H9 (cell line): ENCODE measurements at regions not wholly inside any gene's neighbourhood (a gene's known extent, or its start where the extent isn't known, plus 50 kb on each side); places are given as distances from the start of the nearest gene placed in this dataset.
"Not testable (repeated sequence)": the region's sequence is repeated elsewhere in the genome, so short reads cannot be mapped to it uniquely, and the experiment has no call there.

Experiments used
- DNase-seq: peaks from one replicate; pipeline ENCODE4 v3.0.0-alpha.2; 2017
- H2AFZ ChIP-seq: one replicate; pipeline ENCODE4 v1.6.1; 2013; ENCODE audit warnings: mild to moderate bottlenecking, low read length, control low read depth, moderate library complexity
- H2AK5ac ChIP-seq: 2 replicates; pipeline ENCODE4 v1.6.1; 2013; ENCODE audit warnings: low read length, control low read depth, mixed read lengths; ENCODE audit not compliant: insufficient read length
- H2BK120ac ChIP-seq: one replicate; pipeline ENCODE4 v1.6.1; 2013; ENCODE audit warnings: low read depth, mild to moderate bottlenecking, low read length, control low read depth, inconsistent platforms; ENCODE audit not compliant: poor library complexity, severe bottlenecking
- H2BK12ac ChIP-seq: 2 replicates; pipeline ENCODE4 v1.6.1; 2013; ENCODE audit warnings: low read length, control low read depth, mixed read lengths, low read depth; ENCODE audit not compliant: insufficient read length
- H2BK15ac ChIP-seq: 2 replicates; pipeline ENCODE4 v1.6.1; 2013; ENCODE audit warnings: low read depth, low read length, control low read depth
- H2BK20ac ChIP-seq: one replicate; pipeline ENCODE4 v1.6.1; 2013; ENCODE audit warnings: low read depth, mild to moderate bottlenecking, low read length, control low read depth, inconsistent platforms; ENCODE audit not compliant: poor library complexity, severe bottlenecking
- H2BK5ac ChIP-seq: 2 replicates; pipeline ENCODE4 v1.6.1; 2013; ENCODE audit warnings: low read length, control low read depth, mixed read lengths; ENCODE audit not compliant: insufficient read length
- H3K14ac ChIP-seq: 2 replicates; pipeline ENCODE4 v1.6.1; 2013; ENCODE audit warnings: low read length, control low read depth; ENCODE audit not compliant: insufficient read depth
- H3K18ac ChIP-seq: 2 replicates; pipeline ENCODE4 v1.6.1; 2013; ENCODE audit warnings: low read depth, mild to moderate bottlenecking, mixed read lengths, low read length, control low read depth; ENCODE audit not compliant: insufficient read length
- H3K23ac ChIP-seq: 2 replicates; pipeline ENCODE4 v1.6.1; 2013; ENCODE audit warnings: low read length, control low read depth, mixed read lengths, low read depth; ENCODE audit not compliant: insufficient read length
- H3K23me2 ChIP-seq: 2 replicates; pipeline ENCODE4 v1.6.1; 2013; ENCODE audit warnings: low read depth, mild to moderate bottlenecking, mixed read lengths, low read length, control low read depth; ENCODE audit not compliant: insufficient read length, poor library complexity, severe bottlenecking
- H3K27ac ChIP-seq: 2 replicates; pipeline ENCODE4 v1.5.1; 2013; ENCODE audit warnings: low read length, control low read depth, mixed read lengths, low read depth; ENCODE audit not compliant: insufficient read length
- H3K27me3 ChIP-seq: 2 replicates; pipeline ENCODE4 v1.6.1; 2013; ENCODE audit warnings: low read length, control low read depth, inconsistent platforms; ENCODE audit not compliant: insufficient read depth
- H3K4ac ChIP-seq: 2 replicates; pipeline ENCODE4 v1.6.1; 2013; ENCODE audit warnings: low read depth, mild to moderate bottlenecking, control low read depth, inconsistent platforms, low read length, moderate library complexity
- H3K4me1 ChIP-seq: 2 replicates; pipeline ENCODE4 v1.6.1; 2013; ENCODE audit warnings: low read length, control low read depth, inconsistent platforms; ENCODE audit not compliant: insufficient read depth
- H3K4me2 ChIP-seq: 2 replicates; pipeline ENCODE4 v1.6.1; 2013; ENCODE audit warnings: low read length, control low read depth, mixed read lengths; ENCODE audit not compliant: insufficient read length, insufficient read depth
- H3K56ac ChIP-seq: 2 replicates; pipeline ENCODE4 v1.6.1; 2013; ENCODE audit warnings: low read depth, mild to moderate bottlenecking, mixed read lengths, low read length, control low read depth; ENCODE audit not compliant: insufficient read length
- H3K79me1 ChIP-seq: 2 replicates; pipeline ENCODE4 v1.6.1; 2013; ENCODE audit warnings: low read depth, mild to moderate bottlenecking, moderate library complexity, low read length, control low read depth, inconsistent platforms; ENCODE audit not compliant: insufficient read depth, poor library complexity, severe bottlenecking
- H3K79me2 ChIP-seq: 2 replicates; pipeline ENCODE4 v1.6.1; 2013; ENCODE audit warnings: low read length, control low read depth, inconsistent platforms; ENCODE audit not compliant: insufficient read depth
- H3K9ac ChIP-seq: 2 replicates; pipeline ENCODE4 v1.6.1; 2013; ENCODE audit warnings: low read length, control low read depth, mixed read lengths; ENCODE audit not compliant: insufficient read length; ENCODE audit errors: extremely low read depth
- H3K9me3 ChIP-seq: one replicate; pipeline ENCODE4 v1.6.1; 2013; ENCODE audit warnings: low read depth, low read length, inconsistent platforms; ENCODE audit not compliant: control insufficient read depth
- H3T11ph ChIP-seq: one replicate; pipeline ENCODE4 v1.6.1; 2013; ENCODE audit warnings: mild to moderate bottlenecking, low read length, control low read depth, inconsistent platforms
- H4K20me1 ChIP-seq: one replicate; pipeline ENCODE4 v1.6.1; 2013; ENCODE audit not compliant: control insufficient read depth, insufficient read length, insufficient read depth
- H4K5ac ChIP-seq: 2 replicates; pipeline ENCODE4 v1.6.1; 2013; ENCODE audit warnings: low read depth, mild to moderate bottlenecking, mixed read lengths, low read length, control low read depth; ENCODE audit not compliant: insufficient read length
- H4K8ac ChIP-seq: replicated peaks from 2 replicates; pipeline ENCODE4 v1.6.1; 2013; ENCODE audit warnings: low read length, control low read depth, mixed read lengths, low read depth; ENCODE audit not compliant: insufficient read length
- H4K91ac ChIP-seq: 2 replicates; pipeline ENCODE4 v1.6.1; 2013; ENCODE audit warnings: low read depth, mild to moderate bottlenecking, moderate library complexity, mixed read lengths, low read length, control low read depth; ENCODE audit not compliant: insufficient read length
- H3K27ac Mint-ChIP-seq, 3 experiments: 2 replicates in 2 of 3; 3 replicates in 1 of 3; pipeline ENCODE4 v1.8.0; 2020 to 2021; ENCODE audit warnings: mixed read lengths in 3 of 3, mild to moderate bottlenecking in 1 of 3, moderate library complexity in 1 of 3
- H3K27me3 Mint-ChIP-seq: 2 replicates; pipeline ENCODE4 v1.8.0; 2021; ENCODE audit warnings: low read depth, mild to moderate bottlenecking, moderate library complexity, mixed read lengths
- H3K36me3 Mint-ChIP-seq, 3 experiments: 2 replicates in 2 of 3; 3 replicates in 1 of 3; pipeline ENCODE4 v1.8.0; 2020 to 2021; ENCODE audit warnings: low read depth in 3 of 3, mixed read lengths in 3 of 3; ENCODE audit not compliant: insufficient read depth in 1 of 3
- H3K4me1 Mint-ChIP-seq, 2 experiments: 2 replicates each; pipeline ENCODE4 v1.8.0; 2020; ENCODE audit warnings: mixed read lengths in 2 of 2
- H3K4me3 Mint-ChIP-seq, 2 experiments: 2 replicates in 1 of 2; 3 replicates in 1 of 2; pipeline ENCODE4 v1.8.0; 2020 to 2021; ENCODE audit warnings: mild to moderate bottlenecking in 2 of 2, mixed read lengths in 2 of 2, moderate library complexity in 1 of 2
- H3K9me3 Mint-ChIP-seq, 2 experiments: 2 replicates in 1 of 2; 3 replicates in 1 of 2; pipeline ENCODE4 v1.8.0; 2020; ENCODE audit warnings: mild to moderate bottlenecking in 2 of 2, mixed read lengths in 2 of 2, moderate library complexity in 1 of 2
- WGBS: extraction: QIAGEN DNeasy Blood & Tissue Kit; methylation state at CpG from one replicate; pipeline ENCODE4 v1.1.7; 2013; ENCODE audit warnings: missing lambda C conversion rate, low lambda C conversion rate, mixed read lengths; ENCODE audit not compliant: insufficient read length; ENCODE audit errors: extremely low coverage; 5-methylcytosine and 5-hydroxymethylcytosine counted together

DNA sequence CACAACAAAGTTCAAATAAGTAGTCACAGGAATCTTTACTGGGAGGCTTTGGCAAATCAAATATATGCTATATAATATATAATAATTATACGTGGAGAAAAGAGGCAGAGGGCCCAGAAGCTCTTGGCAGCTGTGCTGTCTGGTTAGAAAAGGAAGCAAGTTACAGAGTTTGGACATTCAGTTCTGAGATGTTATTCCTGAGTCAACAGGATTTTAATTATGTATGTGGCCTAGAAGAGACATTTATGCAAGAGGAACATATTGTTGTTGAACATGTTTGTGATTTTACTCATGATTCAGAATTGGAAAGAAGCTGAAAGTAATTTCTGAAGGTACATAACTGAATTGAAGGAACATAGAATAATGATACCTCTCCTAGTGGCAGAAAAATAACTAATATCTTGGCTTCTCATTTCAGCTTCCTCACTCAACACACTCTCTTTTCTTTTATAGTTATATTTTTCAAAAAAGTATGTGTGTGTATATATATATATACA, 79.7 kb upstream of the GPR89A start:
- H4K5ac ChIP-seq, H2AFZ ChIP-seq, H3K27ac Mint-ChIP-seq, H2AK5ac ChIP-seq, H3K27ac ChIP-seq, H3K9me3 ChIP-seq, H2BK120ac ChIP-seq, H2BK15ac ChIP-seq, H4K91ac ChIP-seq, H3K4me2 ChIP-seq, H3K4me1 Mint-ChIP-seq, H3K56ac ChIP-seq, H3K36me3 Mint-ChIP-seq, H3K23ac ChIP-seq, H2BK5ac ChIP-seq, H2BK20ac ChIP-seq, H3K79me2 ChIP-seq, H3K23me2 ChIP-seq, H3K27me3 ChIP-seq, H2BK12ac ChIP-seq, H3K4me3 Mint-ChIP-seq, H4K20me1 ChIP-seq, H3K18ac ChIP-seq, H3K79me1 ChIP-seq, H3T11ph ChIP-seq, H3K9me3 Mint-ChIP-seq, H3K14ac ChIP-seq, DNase-seq, H4K8ac ChIP-seq, H3K9ac ChIP-seq, H3K4me1 ChIP-seq, H3K4ac ChIP-seq: not testable (repeated sequence)
- no CpG with 5 or more reads among the region's 1 CpG for WGBS
- peaks cover 11% of the 10 kb centered on the region for H3K27me3 Mint-ChIP-seq

DNA sequence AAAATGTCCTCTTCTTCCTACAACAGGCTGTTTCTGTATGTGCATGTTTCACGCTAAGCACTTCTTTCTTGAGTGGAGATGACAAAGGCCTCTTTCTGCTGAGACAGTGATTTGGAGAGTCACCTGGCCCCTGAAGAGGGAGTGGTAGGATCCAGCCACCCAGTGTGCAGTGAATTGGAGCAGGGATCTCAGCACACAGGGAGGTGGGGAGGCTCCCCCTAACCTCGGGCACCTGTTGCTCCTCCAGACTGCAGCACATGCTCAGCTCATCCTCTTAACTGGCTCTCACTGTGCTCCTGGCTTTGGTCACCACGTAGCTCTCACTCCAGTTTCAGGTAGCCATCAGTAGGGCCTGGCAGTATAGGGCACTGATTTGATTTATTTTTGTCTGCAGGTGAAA, 87.6 kb upstream of the GPR89A start:
- DNase-seq, H3K4me1 Mint-ChIP-seq, H3K4me1 ChIP-seq, H2BK5ac ChIP-seq, H3K9me3 Mint-ChIP-seq, H3K23me2 ChIP-seq, H3K14ac ChIP-seq, H2AFZ ChIP-seq, H2AK5ac ChIP-seq, H3K9ac ChIP-seq, H3K9me3 ChIP-seq, H3K27me3 ChIP-seq, H3K36me3 Mint-ChIP-seq, H4K5ac ChIP-seq, H4K8ac ChIP-seq, H2BK12ac ChIP-seq, H4K91ac ChIP-seq, H3K56ac ChIP-seq, H3K4me2 ChIP-seq, H2BK120ac ChIP-seq, H3K18ac ChIP-seq, H2BK20ac ChIP-seq, H3K23ac ChIP-seq, H2BK15ac ChIP-seq, H3K79me1 ChIP-seq, H3K4ac ChIP-seq, H3K27ac Mint-ChIP-seq, H3K4me3 Mint-ChIP-seq, H3K27ac ChIP-seq, H4K20me1 ChIP-seq, H3T11ph ChIP-seq, H3K79me2 ChIP-seq: not testable (repeated sequence)
- peaks cover 23% of the 10 kb centered on the region for H3K27me3 Mint-ChIP-seq
- no CpG with 5 or more reads among the region's 3 CpGs for WGBS
